GM21737 (cell line): ENCODE measurements at regions not wholly inside any gene's neighbourhood (a gene's known extent, or its start where the extent isn't known, plus 50 kb on each side); places are given as distances from the start of the nearest gene placed in this dataset.
"Not testable (repeated sequence)": the region's sequence is repeated elsewhere in the genome, so short reads cannot be mapped to it uniquely, and the experiment has no call there.

Experiments used
- ATAC-seq: cut with Tn5 transposase; IDR thresholded peaks from one replicate; pipeline ENCODE4 v1.9.1; 2021; ENCODE audit warnings: mild to moderate bottlenecking, moderate library complexity; ENCODE audit not compliant: unreplicated experiment

GRCh38 chr3:5348229-5348902 lies 160.9 kb downstream of the EDEM1 start:
- ATAC-seq, result no peak

- no peak for ATAC-seq
Measured at GRCh38 chr3:5349343-5349742, 161.8 kb downstream of the EDEM1 start.

GRCh38 chr3:5357089-5357488 lies 169.6 kb downstream of the EDEM1 start:
- no peak for ATAC-seq

- ATAC-seq, result no peak
Measured at GRCh38 chr3:5358911-5359310, 171.4 kb downstream of the EDEM1 start.

- ATAC-seq, result no peak
Measured at GRCh38 chr3:5360453-5360852, 172.9 kb downstream of the EDEM1 start.

GRCh38 chr3:5366746-5367145 lies 179.2 kb downstream of the EDEM1 start:
- no peak for ATAC-seq

- ATAC-seq, result not testable (repeated sequence)
Measured at GRCh38 chr3:5371555-5371954, 184.0 kb downstream of the EDEM1 start.

GRCh38 chr3:5376761-5377160 lies 189.3 kb downstream of the EDEM1 start:
- no peak for ATAC-seq

- not testable (repeated sequence) for ATAC-seq
Measured at GRCh38 chr3:5379266-5379665, 191.8 kb downstream of the EDEM1 start.

- not testable (repeated sequence) for ATAC-seq
Measured at GRCh38 chr3:5383486-5384263, 196.2 kb downstream of the EDEM1 start.

GRCh38 chr3:5384557-5385236 lies 197.2 kb downstream of the EDEM1 start:
- ATAC-seq, result no peak

GRCh38 chr3:5388091-5388490 lies 200.6 kb downstream of the EDEM1 start:
- ATAC-seq, result no peak

GRCh38 chr3:5389057-5389456 lies 201.6 kb downstream of the EDEM1 start:
- no peak for ATAC-seq

GRCh38 chr3:5390221-5390620 lies 202.7 kb downstream of the EDEM1 start:
- ATAC-seq, result peak; percentile 69

- ATAC-seq, result no peak
Measured at GRCh38 chr3:5390936-5391625, 203.6 kb downstream of the EDEM1 start.

- no peak for ATAC-seq
Measured at GRCh38 chr3:5401002-5401401, 213.5 kb downstream of the EDEM1 start.

GRCh38 chr3:5404718-5405117 lies 217.2 kb downstream of the EDEM1 start:
- no peak for ATAC-seq

- ATAC-seq, result no peak
Measured at GRCh38 chr3:5411786-5412185, 224.3 kb downstream of the EDEM1 start.

- ATAC-seq, result no peak
Measured at GRCh38 chr3:5423076-5423475, 235.6 kb downstream of the EDEM1 start.

GRCh38 chr3:5423523-5423922 lies 236.0 kb downstream of the EDEM1 start:
- ATAC-seq, result no peak

- ATAC-seq, result no peak
Measured at GRCh38 chr3:5425371-5425770, 237.9 kb downstream of the EDEM1 start.
